ENCODE measurements at regions not wholly inside any gene's neighbourhood (a gene's known extent, or its start where the extent isn't known, plus 50 kb on each side); places are given as distances from the start of the nearest gene placed in this dataset.
A peak's percentile ranks its signal among the peaks of the same experiment; 100 is the strongest.

DNA sequence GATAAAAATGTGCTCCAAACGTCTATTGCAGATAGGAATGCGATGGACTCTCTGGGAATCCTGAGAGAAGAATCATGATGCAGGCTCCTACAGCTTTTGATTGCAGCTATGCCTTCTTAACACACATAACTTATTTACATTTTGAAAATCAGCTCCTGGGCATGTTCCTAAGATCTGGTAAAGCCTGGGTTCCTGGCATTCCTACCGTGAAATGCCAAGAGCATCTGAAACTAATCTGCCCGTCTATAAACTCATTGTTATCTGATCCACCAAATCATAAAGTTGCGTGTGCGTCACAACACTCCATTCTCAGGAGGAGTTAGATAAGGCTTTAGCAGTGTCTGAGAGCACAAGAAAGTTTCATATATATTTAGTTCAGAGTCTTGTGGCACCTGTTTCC lies 79.0 kb upstream of the VGLL3 start:
- Histone ChIP-seq H3K4me3 (ENCODE audit: low read depth, low read length) (no peak overlapping the region), H3K27ac (no peak overlapping the region), H3K36me3 (replicated peaks) (no peaks in the 10 kb centered on the region), H3K27me3 (replicated peaks) (no peaks in the 10 kb centered on the region)
- no peak for DNase-seq
- in situ Hi-C loops (cut with HindIII; ENCODE audit: low pct_ligation_motif_present, low sequenced_read_pairs) = no loop called here
- TF ChIP-seq, protein P1, sequence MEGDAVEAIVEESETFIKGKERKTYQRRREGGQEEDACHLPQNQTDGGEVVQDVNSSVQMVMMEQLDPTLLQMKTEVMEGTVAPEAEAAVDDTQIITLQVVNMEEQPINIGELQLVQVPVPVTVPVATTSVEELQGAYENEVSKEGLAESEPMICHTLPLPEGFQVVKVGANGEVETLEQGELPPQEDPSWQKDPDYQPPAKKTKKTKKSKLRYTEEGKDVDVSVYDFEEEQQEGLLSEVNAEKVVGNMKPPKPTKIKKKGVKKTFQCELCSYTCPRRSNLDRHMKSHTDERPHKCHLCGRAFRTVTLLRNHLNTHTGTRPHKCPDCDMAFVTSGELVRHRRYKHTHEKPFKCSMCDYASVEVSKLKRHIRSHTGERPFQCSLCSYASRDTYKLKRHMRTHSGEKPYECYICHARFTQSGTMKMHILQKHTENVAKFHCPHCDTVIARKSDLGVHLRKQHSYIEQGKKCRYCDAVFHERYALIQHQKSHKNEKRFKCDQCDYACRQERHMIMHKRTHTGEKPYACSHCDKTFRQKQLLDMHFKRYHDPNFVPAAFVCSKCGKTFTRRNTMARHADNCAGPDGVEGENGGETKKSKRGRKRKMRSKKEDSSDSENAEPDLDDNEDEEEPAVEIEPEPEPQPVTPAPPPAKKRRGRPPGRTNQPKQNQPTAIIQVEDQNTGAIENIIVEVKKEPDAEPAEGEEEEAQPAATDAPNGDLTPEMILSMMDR (IDR thresholded peaks at IDR 0.05; ENCODE audit: low read depth, low read length, missing control alignments) = no peak

DNA sequence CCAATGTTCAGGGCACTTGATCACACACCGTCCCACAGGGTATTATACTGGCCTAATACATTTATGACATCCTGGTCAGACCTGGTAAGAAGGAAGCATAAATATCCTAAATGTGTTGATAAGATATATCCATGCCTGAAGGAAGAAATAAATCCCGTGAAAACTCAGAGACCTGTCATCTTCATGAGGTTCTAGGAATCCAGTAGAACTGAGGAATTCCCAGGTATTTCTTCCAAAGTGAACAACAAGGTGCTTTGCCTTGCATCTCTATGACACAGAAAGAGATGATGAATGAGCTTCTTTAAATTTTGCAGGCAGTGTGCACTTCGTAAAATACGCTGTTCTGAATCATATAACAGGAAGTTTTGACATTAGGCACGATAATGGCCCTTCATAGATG lies 78.1 kb upstream of the VGLL3 start:
- no peaks in the 10 kb centered on the region for H3K36me3 ChIP-seq (replicated peaks)
- DNase-seq = no peak
- TF ChIP-seq, protein P1 (IDR thresholded peaks at IDR 0.05; ENCODE audit: low read depth, low read length, missing control alignments) = no peak
- H3K27ac ChIP-seq = no peak overlapping the region
- H3K4me3 ChIP-seq (ENCODE audit: low read depth, low read length) = no peak overlapping the region
- H3K27me3 ChIP-seq (replicated peaks) = no peaks in the 10 kb centered on the region
- in situ Hi-C loops (cut with HindIII; ENCODE audit: low pct_ligation_motif_present, low sequenced_read_pairs) = no loop called here

DNA sequence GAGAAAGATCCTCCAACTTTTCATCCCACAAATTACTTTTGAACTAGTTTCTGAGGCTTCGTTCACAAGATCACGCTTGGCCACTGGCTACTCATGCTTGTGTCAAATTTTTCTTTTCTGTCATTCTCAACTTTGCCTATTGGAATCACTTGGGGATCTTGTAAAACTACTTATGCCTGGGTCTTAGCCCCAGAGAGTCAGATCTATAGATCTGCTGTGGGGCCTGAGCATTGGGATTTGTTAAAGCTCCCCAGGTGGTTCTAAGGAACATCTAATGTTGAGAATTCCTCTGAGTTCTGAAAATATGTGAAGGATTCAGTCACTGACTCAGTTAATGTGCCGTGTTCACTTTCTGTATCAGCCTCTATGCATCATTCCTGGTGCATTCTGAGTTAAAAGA lies 71.7 kb upstream of the VGLL3 start:
- H3K27ac ChIP-seq = no peak overlapping the region
- DNase-seq = no peak

DNA sequence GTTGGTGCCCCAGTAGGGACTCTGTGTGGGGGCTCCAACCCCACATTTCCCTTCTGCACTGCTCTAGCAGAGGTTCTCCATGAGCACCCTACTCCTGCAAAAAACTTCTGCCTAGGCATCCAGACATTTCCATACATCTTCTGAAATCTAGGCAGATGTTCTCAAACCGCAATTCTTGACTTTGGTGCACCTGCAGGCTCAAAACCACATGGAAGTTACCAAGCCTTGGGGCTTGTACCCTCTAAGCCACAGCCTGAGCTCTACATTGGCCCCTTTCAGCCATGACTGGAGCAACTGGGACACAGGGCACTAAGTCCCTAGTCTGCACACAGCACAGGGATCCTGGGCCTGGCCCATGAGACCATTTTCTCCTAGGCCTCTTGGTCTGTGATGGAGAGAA lies 66.5 kb upstream of the VGLL3 start:
- in situ Hi-C loops (cut with HindIII; ENCODE audit: low pct_ligation_motif_present, low sequenced_read_pairs) = no loop called here
- TF ChIP-seq, protein P1 (IDR thresholded peaks at IDR 0.05; ENCODE audit: low read depth, low read length, missing control alignments) = no peak
- no peak overlapping the region for H3K4me3 ChIP-seq (ENCODE audit: low read depth, low read length)
- DNase-seq = no peak
- H3K27ac ChIP-seq = no peak overlapping the region
- no peaks in the 10 kb centered on the region for H3K36me3 ChIP-seq (replicated peaks)
- H3K27me3 ChIP-seq (replicated peaks) = no peaks in the 10 kb centered on the region

More for the DNA sequence above, 71.7 kb upstream of the VGLL3 start:
- Histone ChIP-seq H3K27me3 (replicated peaks) (no peaks in the 10 kb centered on the region), H3K4me3 (ENCODE audit: low read depth, low read length) (no peak overlapping the region), H3K36me3 (replicated peaks) (no peaks in the 10 kb centered on the region)
- in situ Hi-C loops (cut with HindIII; ENCODE audit: low pct_ligation_motif_present, low sequenced_read_pairs) = no loop called here
- TF ChIP-seq, protein P1 (IDR thresholded peaks at IDR 0.05; ENCODE audit: low read depth, low read length, missing control alignments) = no peak

DNA sequence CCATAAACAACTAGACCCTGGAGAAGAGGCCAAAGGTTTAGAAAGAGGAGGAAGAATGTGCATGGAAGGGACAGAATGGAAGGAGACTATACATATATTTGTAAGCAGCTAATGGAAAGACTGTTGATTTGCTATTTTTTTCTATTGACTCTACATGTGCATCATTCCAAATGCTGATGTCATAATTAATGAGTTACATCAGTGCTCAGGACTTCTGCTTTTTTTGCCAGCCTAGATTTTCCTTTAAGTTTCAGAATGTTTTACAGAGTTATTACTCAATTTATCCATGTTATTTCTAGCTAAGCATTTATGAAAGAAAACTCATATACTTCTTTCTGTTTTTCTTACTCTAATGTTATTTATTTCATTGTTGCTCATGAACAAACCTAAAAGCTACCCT lies 62.6 kb upstream of the VGLL3 start:
- TF ChIP-seq, protein P1 (IDR thresholded peaks at IDR 0.05; ENCODE audit: low read depth, low read length, missing control alignments) = no peak
- H3K27me3 ChIP-seq (replicated peaks) = no peaks in the 10 kb centered on the region
- in situ Hi-C loops (cut with HindIII; ENCODE audit: low pct_ligation_motif_present, low sequenced_read_pairs) = no loop called here
- no peak overlapping the region for H3K4me3 ChIP-seq (ENCODE audit: low read depth, low read length)
- H3K36me3 ChIP-seq (replicated peaks) = no peaks in the 10 kb centered on the region
- DNase-seq = no peak
- no peak overlapping the region for H3K27ac ChIP-seq

DNA sequence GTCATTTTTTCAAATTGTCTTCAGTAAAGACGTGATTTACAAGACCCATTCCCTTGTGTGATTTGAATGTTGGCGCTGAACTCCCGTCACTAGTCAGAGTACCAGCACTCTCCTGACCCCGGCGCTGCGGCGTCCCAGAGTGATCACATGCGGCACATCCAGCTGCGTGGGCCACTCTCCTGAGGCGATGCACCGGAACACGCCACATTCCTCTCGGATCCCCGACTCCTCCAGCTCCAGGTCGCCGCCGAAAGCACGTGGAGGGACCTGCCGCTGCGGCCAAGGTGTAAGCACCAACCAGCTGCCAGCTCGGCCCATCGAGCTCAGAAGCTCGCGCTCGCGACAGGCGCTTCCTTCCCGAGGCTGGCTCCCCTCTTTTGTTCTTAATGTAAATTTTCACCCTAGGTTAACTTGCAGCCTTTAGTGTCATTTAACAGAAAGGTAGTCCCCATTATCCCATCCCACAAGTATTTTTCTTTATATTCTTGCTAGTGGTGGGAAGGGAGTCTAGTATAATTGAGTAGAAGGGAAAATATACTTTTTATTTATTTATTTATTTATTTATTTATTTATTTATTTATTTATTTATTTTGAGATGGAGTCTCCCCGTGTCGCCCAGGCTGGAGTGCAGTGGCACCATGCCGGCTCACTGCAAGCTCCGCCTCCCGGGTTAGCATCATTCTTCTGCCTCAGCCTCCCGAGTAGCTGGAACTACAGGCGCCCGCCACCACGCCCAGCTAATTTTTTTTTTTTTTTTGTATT lies 61.7 kb upstream of the VGLL3 start:
- TF ChIP-seq, protein P1 (IDR thresholded peaks at IDR 0.05; ENCODE audit: low read depth, low read length, missing control alignments) = no peak
- peak; percentile 1 for DNase-seq
- Histone ChIP-seq H3K36me3 (replicated peaks) (no peaks in the 10 kb centered on the region), H3K4me3 (ENCODE audit: low read depth, low read length) (peak overlapping the region; percentile 23), H3K27ac (no peak overlapping the region), H3K27me3 (replicated peaks) (no peaks in the 10 kb centered on the region)
- in situ Hi-C loops (cut with HindIII; ENCODE audit: low pct_ligation_motif_present, low sequenced_read_pairs) = no loop called here
